ENCODE measurements at regions not wholly inside any gene's neighbourhood (a gene's known extent, or its start where the extent isn't known, plus 50 kb on each side); places are given as distances from the start of the nearest gene placed in this dataset.
A peak's percentile ranks its signal among the peaks of the same experiment; 100 is the strongest.

DNA sequence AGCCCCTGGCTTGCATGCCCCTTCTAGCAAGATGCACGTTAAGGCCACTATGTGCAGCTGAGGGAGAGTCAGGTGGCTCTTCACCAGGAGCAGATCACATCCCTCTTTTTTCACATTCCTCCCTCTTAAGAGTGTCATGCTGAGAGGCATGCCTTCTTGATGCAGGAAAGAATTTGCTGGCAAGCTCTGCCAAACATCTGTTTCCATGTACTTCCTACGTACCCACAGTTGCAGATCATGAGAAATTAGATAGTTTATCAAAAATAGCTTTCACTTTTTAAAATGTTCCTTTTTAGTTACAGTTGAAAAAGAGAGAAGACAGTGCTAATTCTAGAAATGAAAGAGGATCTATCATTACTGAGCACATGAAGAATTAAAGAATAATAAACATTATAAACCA, 79.7 kb upstream of the ZNF722 start:
- DNase-seq (ENCODE audit: low read depth, low spot score) (no peak), FAIRE-seq (no peak)
- Histone ChIP-seq H3K9me3 (ENCODE audit: control insufficient read depth, low read depth, low read length) (peaks cover 3% of the 10 kb centered on the region), H3K27me3 (ENCODE audit: control insufficient read depth, extremely low read depth, insufficient read depth, low read length) (no peaks in the 10 kb centered on the region), H2AFZ (ENCODE audit: control insufficient read depth, low read length) (no peak overlapping the region), H3K9ac (ENCODE audit: control insufficient read depth, extremely low read depth, insufficient read depth, low read length) (no peak overlapping the region), H3K4me1 (ENCODE audit: control insufficient read depth, extremely low read depth, insufficient read depth, low read length) (no peaks in the 10 kb centered on the region), H4K20me1 (ENCODE audit: control insufficient read depth, extremely low read depth, insufficient read depth, low read length) (no peaks in the 10 kb centered on the region), H3K9me1 (ENCODE audit: control insufficient read depth, extremely low read depth, insufficient read depth, low read length) (no peaks in the 10 kb centered on the region), H3K27ac (ENCODE audit: control insufficient read depth, insufficient read depth, low read length) (no peak overlapping the region), H3K4me3 (ENCODE audit: control insufficient read depth in 2 of 3, extremely low read depth in 1 of 3, insufficient read depth in 2 of 3, low read depth in 1 of 3, low read length in 3 of 3) (no peak overlapping the region), H3K79me2 (ENCODE audit: control insufficient read depth, insufficient read depth, low read length) (no peaks in the 10 kb centered on the region), H3K36me3 (ENCODE audit: control insufficient read depth in 2 of 2, extremely low read depth in 1 of 2, insufficient read depth in 2 of 2, low read length in 2 of 2) (no peaks in the 10 kb centered on the region), H3K4me2 (ENCODE audit: control insufficient read depth, extremely low read depth, insufficient read depth, low read depth, low read length) (no peak overlapping the region)
- dilution Hi-C loops (cut with MboI; ENCODE audit: extremely low pct_ligation_motif_present, low sequenced_read_pairs): no loop called here
- TF ChIP-seq EZH2 (IDR thresholded peaks at IDR 0.05; ENCODE audit: low read length): no peak
- TF ChIP-seq, protein P1, sequence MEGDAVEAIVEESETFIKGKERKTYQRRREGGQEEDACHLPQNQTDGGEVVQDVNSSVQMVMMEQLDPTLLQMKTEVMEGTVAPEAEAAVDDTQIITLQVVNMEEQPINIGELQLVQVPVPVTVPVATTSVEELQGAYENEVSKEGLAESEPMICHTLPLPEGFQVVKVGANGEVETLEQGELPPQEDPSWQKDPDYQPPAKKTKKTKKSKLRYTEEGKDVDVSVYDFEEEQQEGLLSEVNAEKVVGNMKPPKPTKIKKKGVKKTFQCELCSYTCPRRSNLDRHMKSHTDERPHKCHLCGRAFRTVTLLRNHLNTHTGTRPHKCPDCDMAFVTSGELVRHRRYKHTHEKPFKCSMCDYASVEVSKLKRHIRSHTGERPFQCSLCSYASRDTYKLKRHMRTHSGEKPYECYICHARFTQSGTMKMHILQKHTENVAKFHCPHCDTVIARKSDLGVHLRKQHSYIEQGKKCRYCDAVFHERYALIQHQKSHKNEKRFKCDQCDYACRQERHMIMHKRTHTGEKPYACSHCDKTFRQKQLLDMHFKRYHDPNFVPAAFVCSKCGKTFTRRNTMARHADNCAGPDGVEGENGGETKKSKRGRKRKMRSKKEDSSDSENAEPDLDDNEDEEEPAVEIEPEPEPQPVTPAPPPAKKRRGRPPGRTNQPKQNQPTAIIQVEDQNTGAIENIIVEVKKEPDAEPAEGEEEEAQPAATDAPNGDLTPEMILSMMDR (optimal IDR thresholded peaks at IDR 0.05 in 1 of 3, IDR thresholded peaks at IDR 0.05 in 1 of 3, conservative IDR thresholded peaks at IDR 0.05 in 1 of 3; ENCODE audit: extremely low read depth in 1 of 3, insufficient read depth in 2 of 3, low read length in 3 of 3): no peak

- FAIRE-seq (no peak), DNase-seq (ENCODE audit: low read depth, low spot score) (no peak)
- dilution Hi-C loops (cut with MboI; ENCODE audit: extremely low pct_ligation_motif_present, low sequenced_read_pairs): no loop called here
- H3K27me3 ChIP-seq (ENCODE audit: control insufficient read depth, extremely low read depth, insufficient read depth, low read length): no peaks in the 10 kb centered on the region
- no peaks in the 10 kb centered on the region for H3K9me1 ChIP-seq (ENCODE audit: control insufficient read depth, extremely low read depth, insufficient read depth, low read length)
- no peak overlapping the region for H3K27ac ChIP-seq (ENCODE audit: control insufficient read depth, insufficient read depth, low read length)
- no peaks in the 10 kb centered on the region for H3K4me1 ChIP-seq (ENCODE audit: control insufficient read depth, extremely low read depth, insufficient read depth, low read length)
- no peaks in the 10 kb centered on the region for H4K20me1 ChIP-seq (ENCODE audit: control insufficient read depth, extremely low read depth, insufficient read depth, low read length)
- no peak for TF ChIP-seq EZH2 (IDR thresholded peaks at IDR 0.05; ENCODE audit: low read length)
- TF ChIP-seq, protein P1 (optimal IDR thresholded peaks at IDR 0.05 in 1 of 3, IDR thresholded peaks at IDR 0.05 in 1 of 3, conservative IDR thresholded peaks at IDR 0.05 in 1 of 3; ENCODE audit: extremely low read depth in 1 of 3, insufficient read depth in 2 of 3, low read length in 3 of 3): no peak
- H3K9me3 ChIP-seq (ENCODE audit: control insufficient read depth, low read depth, low read length): peaks cover 2% of the 10 kb centered on the region
- H3K36me3 ChIP-seq (ENCODE audit: control insufficient read depth in 2 of 2, extremely low read depth in 1 of 2, insufficient read depth in 2 of 2, low read length in 2 of 2): no peaks in the 10 kb centered on the region
- H3K9ac ChIP-seq (ENCODE audit: control insufficient read depth, extremely low read depth, insufficient read depth, low read length): no peak overlapping the region
- no peaks in the 10 kb centered on the region for H3K79me2 ChIP-seq (ENCODE audit: control insufficient read depth, insufficient read depth, low read length)
- no peak overlapping the region for H3K4me2 ChIP-seq (ENCODE audit: control insufficient read depth, extremely low read depth, insufficient read depth, low read depth, low read length)
- H3K4me3 ChIP-seq (ENCODE audit: control insufficient read depth in 2 of 3, extremely low read depth in 1 of 3, insufficient read depth in 2 of 3, low read depth in 1 of 3, low read length in 3 of 3): peak overlapping the region in 2 of 3 experiments; percentile 32 to 35
- no peak overlapping the region for H2AFZ ChIP-seq (ENCODE audit: control insufficient read depth, low read length)
These were observed 73.4 kb upstream of the ZNF722 start for GRCh38 chr7:63925262-63925625.

Data from keratinocyte (primary cell).